OCI-LY7 (cell line): ENCODE measurements at regions not wholly inside any gene's neighbourhood (a gene's known extent, or its start where the extent isn't known, plus 50 kb on each side); places are given as distances from the start of the nearest gene placed in this dataset.

Source experiments
- EZH2phosphoT487 ChIP-seq: fragments of 200-600 bp; sonication (generic); IDR thresholded peaks from 2 replicates; pipeline ENCODE4 v1.6.1; 2018; ENCODE audit warnings: low read depth, borderline replicate concordance, mild to moderate bottlenecking, mixed run types, antibody characterized with exemption, low read length, moderate library complexity, mixed read lengths
- TF ChIP-seq, protein P1 (sequence below): fragments of 200-600 bp; sonication (generic); conservative IDR thresholded peaks from 2 replicates; pipeline ENCODE4 v1.5.1; 2014; ENCODE audit warnings: mild to moderate bottlenecking, antibody characterized with exemption, low read length, moderate library complexity, mixed read lengths

DNA sequence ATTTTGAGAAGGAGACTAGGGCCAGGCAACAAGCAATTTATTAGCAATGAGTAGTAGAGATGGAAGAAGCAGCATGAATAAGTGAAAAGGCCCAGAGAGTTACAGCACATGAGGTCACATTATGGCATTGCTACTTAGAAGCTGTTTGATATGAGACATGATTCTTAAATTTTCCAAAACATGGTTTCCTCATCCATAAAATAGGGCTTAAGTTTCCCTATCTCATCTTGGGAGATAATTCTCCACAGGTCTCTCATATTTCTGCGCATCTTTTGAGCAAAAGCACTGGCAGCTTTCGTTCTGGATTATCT lies 656.1 kb downstream of the EPHA7 start:
- TF ChIP-seq, protein P1, sequence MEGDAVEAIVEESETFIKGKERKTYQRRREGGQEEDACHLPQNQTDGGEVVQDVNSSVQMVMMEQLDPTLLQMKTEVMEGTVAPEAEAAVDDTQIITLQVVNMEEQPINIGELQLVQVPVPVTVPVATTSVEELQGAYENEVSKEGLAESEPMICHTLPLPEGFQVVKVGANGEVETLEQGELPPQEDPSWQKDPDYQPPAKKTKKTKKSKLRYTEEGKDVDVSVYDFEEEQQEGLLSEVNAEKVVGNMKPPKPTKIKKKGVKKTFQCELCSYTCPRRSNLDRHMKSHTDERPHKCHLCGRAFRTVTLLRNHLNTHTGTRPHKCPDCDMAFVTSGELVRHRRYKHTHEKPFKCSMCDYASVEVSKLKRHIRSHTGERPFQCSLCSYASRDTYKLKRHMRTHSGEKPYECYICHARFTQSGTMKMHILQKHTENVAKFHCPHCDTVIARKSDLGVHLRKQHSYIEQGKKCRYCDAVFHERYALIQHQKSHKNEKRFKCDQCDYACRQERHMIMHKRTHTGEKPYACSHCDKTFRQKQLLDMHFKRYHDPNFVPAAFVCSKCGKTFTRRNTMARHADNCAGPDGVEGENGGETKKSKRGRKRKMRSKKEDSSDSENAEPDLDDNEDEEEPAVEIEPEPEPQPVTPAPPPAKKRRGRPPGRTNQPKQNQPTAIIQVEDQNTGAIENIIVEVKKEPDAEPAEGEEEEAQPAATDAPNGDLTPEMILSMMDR, result no peak
- TF ChIP-seq EZH2phosphoT487, result no peak
